ENCODE measurements at regions not wholly inside any gene's neighbourhood (a gene's known extent, or its start where the extent isn't known, plus 50 kb on each side); places are given as distances from the start of the nearest gene placed in this dataset.

DNA sequence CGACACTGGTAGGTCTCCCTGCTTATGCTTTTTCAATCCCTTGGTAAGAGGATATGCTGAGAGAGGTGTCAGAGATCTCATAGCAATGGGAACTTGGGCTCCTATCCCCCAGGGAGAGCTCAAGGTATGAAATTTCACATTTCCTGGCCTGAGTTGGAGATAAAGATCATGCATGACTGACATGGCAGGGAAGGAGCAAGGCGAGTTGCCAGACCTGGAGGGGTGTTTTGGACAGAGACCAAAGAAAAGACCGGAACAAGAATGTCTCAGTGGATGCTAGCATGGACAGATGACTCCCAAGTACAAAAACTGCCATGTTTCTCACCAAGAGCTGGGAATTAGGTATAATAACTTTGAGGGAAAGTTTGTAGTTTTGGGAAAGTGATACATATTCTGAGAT is 334.1 kb upstream of the B3GALT2 start:
- H3K36me3 ChIP-seq = no peaks in the 10 kb centered on the region
- no peak overlapping the region for H3K4me3 ChIP-seq
- DNase-seq = no peak
- no peaks in the 10 kb centered on the region for H3K4me1 ChIP-seq
- no peak overlapping the region for H3K27ac ChIP-seq
- intact Hi-C loops (cut with DNase I; ENCODE audit: low total_unique reads) = no loop called here
- H3K27me3 ChIP-seq = no peaks in the 10 kb centered on the region
- TF ChIP-seq, protein P1, sequence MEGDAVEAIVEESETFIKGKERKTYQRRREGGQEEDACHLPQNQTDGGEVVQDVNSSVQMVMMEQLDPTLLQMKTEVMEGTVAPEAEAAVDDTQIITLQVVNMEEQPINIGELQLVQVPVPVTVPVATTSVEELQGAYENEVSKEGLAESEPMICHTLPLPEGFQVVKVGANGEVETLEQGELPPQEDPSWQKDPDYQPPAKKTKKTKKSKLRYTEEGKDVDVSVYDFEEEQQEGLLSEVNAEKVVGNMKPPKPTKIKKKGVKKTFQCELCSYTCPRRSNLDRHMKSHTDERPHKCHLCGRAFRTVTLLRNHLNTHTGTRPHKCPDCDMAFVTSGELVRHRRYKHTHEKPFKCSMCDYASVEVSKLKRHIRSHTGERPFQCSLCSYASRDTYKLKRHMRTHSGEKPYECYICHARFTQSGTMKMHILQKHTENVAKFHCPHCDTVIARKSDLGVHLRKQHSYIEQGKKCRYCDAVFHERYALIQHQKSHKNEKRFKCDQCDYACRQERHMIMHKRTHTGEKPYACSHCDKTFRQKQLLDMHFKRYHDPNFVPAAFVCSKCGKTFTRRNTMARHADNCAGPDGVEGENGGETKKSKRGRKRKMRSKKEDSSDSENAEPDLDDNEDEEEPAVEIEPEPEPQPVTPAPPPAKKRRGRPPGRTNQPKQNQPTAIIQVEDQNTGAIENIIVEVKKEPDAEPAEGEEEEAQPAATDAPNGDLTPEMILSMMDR (IDR thresholded peaks at IDR 0.05) = no peak
- H3K9me3 ChIP-seq = no peaks in the 10 kb centered on the region

DNA sequence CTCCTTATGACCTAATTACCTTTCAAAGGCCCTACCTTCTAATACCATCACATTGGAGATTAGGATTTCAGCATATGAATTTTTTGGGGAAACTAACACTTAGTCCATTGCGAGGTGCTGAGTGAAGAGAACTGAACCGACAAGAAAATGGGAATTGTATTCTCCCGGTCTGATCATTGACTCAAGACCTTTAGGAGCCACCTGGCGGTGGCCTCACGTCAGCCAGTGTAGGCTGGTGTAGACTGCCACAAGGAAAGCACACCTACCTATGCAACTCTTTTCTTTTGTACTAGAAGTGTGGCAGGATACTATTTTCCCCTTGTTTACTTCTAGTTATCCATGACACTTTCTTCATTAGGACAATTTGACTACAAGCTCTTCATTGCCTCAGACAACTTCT is 333.5 kb upstream of the B3GALT2 start:
- H3K4me3 ChIP-seq = no peak overlapping the region
- H3K9me3 ChIP-seq = no peaks in the 10 kb centered on the region
- no peaks in the 10 kb centered on the region for H3K36me3 ChIP-seq
- TF ChIP-seq, protein P1 (IDR thresholded peaks at IDR 0.05) = no peak
- no peaks in the 10 kb centered on the region for H3K4me1 ChIP-seq
- H3K27ac ChIP-seq = no peak overlapping the region
- DNase-seq = no peak
- no peaks in the 10 kb centered on the region for H3K27me3 ChIP-seq
- intact Hi-C loops (cut with DNase I; ENCODE audit: low total_unique reads) = no loop called here

DNA sequence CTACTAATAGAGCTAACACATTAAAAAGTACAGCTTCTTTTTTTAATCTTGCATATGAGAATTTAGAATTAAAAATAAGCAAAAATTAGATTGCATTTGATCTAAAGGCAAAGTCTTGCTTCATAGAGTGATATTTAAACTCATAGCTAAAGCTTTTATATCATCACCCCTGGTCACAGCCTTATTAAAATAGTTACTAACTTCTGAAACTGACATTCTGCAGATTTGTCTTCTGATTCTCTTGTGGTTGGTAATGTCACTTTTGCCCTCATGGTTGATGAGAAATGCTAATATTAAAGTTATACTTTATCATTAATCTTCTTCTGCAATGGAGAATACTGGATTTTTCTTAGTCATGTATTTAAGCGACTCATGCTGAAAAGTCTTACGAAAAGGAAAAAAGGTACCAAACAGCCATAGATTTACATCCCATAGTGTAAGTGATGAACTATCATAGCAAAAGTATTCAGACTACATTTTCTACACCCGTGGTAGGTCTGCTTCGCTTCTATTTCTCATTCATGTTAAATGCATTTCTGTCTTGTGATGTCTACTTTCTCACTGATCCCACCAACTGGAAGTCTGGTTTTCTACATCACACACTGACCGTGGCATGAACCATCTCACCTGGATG is 330.5 kb upstream of the B3GALT2 start:
- intact Hi-C loops (cut with DNase I; ENCODE audit: low total_unique reads) = no loop called here
- H3K27me3 ChIP-seq = no peaks in the 10 kb centered on the region
- H3K27ac ChIP-seq = no peak overlapping the region
- TF ChIP-seq, protein P1 (IDR thresholded peaks at IDR 0.05) = no peak
- no peaks in the 10 kb centered on the region for H3K9me3 ChIP-seq
- no peak for DNase-seq
- no peak overlapping the region for H3K4me3 ChIP-seq
- no peaks in the 10 kb centered on the region for H3K36me3 ChIP-seq
- no peaks in the 10 kb centered on the region for H3K4me1 ChIP-seq

DNA sequence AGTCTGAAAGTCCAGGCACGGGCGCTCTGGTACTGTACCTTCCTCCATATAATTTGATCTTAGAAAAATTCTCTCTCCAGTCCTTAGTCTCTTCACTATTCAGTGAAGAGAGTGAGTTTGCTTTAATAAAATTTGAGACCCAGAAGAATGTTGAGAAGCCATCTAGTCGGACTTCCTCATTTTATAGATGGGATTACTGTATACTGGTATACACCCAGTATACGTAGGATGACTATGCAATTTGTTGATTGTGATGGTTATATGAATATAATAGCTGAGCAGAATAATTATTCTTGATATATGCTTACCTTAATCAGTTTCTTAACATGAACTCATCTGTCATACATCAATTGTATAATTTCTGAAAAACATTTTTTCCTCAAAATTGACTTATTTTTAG is 328.0 kb upstream of the B3GALT2 start:
- Histone ChIP-seq H3K36me3 (no peaks in the 10 kb centered on the region), H3K27me3 (no peaks in the 10 kb centered on the region), H3K4me1 (no peaks in the 10 kb centered on the region), H3K27ac (no peak overlapping the region), H3K9me3 (no peaks in the 10 kb centered on the region), H3K4me3 (no peak overlapping the region)
- no peak for DNase-seq
- intact Hi-C loops (cut with DNase I; ENCODE audit: low total_unique reads) = no loop called here
- TF ChIP-seq, protein P1 (IDR thresholded peaks at IDR 0.05) = no peak

DNA sequence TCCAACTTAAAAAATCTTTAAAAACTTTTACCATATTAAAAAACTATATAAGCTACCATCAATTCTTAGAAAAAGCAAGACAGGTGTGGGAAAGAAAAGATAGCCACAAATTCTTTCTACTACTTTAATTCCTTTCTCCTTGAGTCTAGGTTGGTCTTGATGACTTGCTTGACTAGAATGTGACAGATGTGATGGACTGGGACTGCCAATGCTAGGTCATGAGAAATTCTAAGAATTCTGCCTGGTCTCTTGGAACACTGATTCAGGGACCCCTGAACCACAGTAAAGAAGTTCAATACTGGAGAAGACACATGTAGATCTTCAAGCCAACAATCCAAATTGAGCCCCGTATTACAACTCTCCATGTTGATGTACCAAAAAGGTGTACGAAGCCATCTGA is 326.6 kb upstream of the B3GALT2 start:
- H3K27me3 ChIP-seq = no peaks in the 10 kb centered on the region
- intact Hi-C loops (cut with DNase I; ENCODE audit: low total_unique reads) = no loop called here
- no peaks in the 10 kb centered on the region for H3K9me3 ChIP-seq
- H3K4me1 ChIP-seq = no peaks in the 10 kb centered on the region
- DNase-seq = no peak
- H3K27ac ChIP-seq = no peak overlapping the region
- TF ChIP-seq, protein P1 (IDR thresholded peaks at IDR 0.05) = no peak
- H3K4me3 ChIP-seq = no peak overlapping the region
- no peaks in the 10 kb centered on the region for H3K36me3 ChIP-seq

DNA sequence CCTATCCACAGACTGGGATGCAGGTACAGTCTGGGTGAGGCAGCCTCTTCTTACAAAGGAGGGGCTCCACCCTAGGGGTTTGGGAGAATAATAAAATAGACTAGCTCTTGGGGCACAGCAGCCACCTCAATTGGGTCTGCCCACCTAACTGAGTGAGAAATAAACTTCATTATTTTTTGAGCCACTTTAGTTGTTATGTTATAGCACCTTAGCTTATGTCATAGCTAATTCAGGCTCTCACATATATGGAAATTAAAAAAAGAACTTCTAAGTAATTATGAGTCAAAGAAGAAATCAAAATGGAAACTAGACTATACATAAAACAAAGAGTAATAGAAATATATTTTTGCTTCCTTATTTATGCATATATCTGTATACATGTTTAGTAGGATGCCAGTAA is 318.5 kb upstream of the B3GALT2 start:
- Histone ChIP-seq H3K4me3 (no peak overlapping the region), H3K36me3 (no peaks in the 10 kb centered on the region), H3K4me1 (no peaks in the 10 kb centered on the region), H3K27ac (no peak overlapping the region), H3K27me3 (no peaks in the 10 kb centered on the region), H3K9me3 (no peaks in the 10 kb centered on the region)
- intact Hi-C loops (cut with DNase I; ENCODE audit: low total_unique reads) = no loop called here
- no peak for DNase-seq
- TF ChIP-seq, protein P1 (IDR thresholded peaks at IDR 0.05) = no peak

All from tibial artery (tissue), 4 donors.